IgD-negative memory B cell (primary cell): ENCODE measurements at regions not wholly inside any gene's neighbourhood (a gene's known extent, or its start where the extent isn't known, plus 50 kb on each side); places are given as distances from the start of the nearest gene placed in this dataset.
A peak's percentile ranks its signal among the peaks of the same experiment; 100 is the strongest.

Source experiments
- H3K27ac Mint-ChIP-seq, 3 donors: one replicate each; pipeline ENCODE4 v1.8.0; 2020 to 2022; ENCODE audit warnings: mild to moderate bottlenecking in 3 of 3, mixed read lengths in 3 of 3, moderate library complexity in 1 of 3
- H3K27me3 Mint-ChIP-seq: one replicate; pipeline ENCODE4 v1.8.0; 2021; ENCODE audit warnings: mixed read lengths
- H3K36me3 Mint-ChIP-seq: one replicate; pipeline ENCODE4 v1.8.0; 2020; ENCODE audit warnings: mild to moderate bottlenecking, mixed read lengths
- H3K4me1 Mint-ChIP-seq, 3 donors: one replicate each; pipeline ENCODE4 v1.8.0; 2020 to 2022; ENCODE audit warnings: mixed read lengths in 3 of 3, mild to moderate bottlenecking in 1 of 3
- H3K4me3 Mint-ChIP-seq, 4 donors: one replicate each; pipeline ENCODE4 v1.8.0; 2020 to 2022; ENCODE audit warnings: mild to moderate bottlenecking in 4 of 4, mixed read lengths in 4 of 4, moderate library complexity in 3 of 4
- H3K9me3 Mint-ChIP-seq, 3 donors: one replicate each; pipeline ENCODE4 v1.8.0; 2020 to 2021; ENCODE audit warnings: mixed read lengths in 3 of 3, mild to moderate bottlenecking in 1 of 3

DNA sequence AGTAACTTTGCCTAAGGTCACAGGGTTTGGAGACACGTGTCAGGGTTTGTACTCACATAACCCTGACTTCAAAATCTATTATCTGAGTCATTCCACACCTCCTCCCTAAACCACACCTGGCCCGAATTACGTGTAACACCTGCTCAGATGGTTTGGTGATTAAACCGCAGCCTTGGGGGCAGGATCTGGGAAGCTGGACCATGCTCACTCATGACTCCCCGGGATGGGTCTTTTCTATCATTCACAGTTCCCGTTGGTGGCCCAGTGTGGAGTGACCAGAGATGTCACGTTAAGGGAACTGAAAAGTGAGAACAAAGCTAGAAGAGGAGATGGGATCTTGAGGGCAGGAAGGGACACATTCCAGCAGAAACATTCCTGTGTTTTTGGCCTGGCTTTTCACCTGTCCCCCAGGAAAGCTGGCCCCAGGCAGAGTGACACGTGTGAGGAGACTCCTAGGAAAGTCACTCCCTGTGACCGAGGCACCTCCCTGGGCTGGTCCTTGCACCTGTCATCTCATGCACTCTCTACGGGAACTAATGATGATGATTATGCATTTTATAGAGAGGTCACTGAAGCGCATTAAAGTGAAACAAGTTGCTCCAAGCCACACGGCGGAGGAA, 75.4 kb upstream of the POMGNT2 start:
- Mint-ChIP-seq H3K36me3 (no peaks in the 10 kb centered on the region), H3K9me3 (no peaks in the 10 kb centered on the region), H3K4me1 (peaks cover 29 to 41% (median 31%) of the 10 kb centered on the region in 3 donors), H3K27ac (peak overlapping the region in 2 of 3 donors; percentile 53 to 54), H3K27me3 (peaks cover 3% of the 10 kb centered on the region), H3K4me3 (peak overlapping the region in 3 of 4 donors; percentile 4 to 73 (median 52))

GRCh38 chr3:43180694-43181093, 74.8 kb upstream of the POMGNT2 start:
- Mint-ChIP-seq H3K9me3 (no peaks in the 10 kb centered on the region), H3K27me3 (peaks cover 3% of the 10 kb centered on the region), H3K4me1 (peaks cover 29 to 41% (median 32%) of the 10 kb centered on the region in 3 donors), H3K4me3 (peak overlapping the region in 2 of 4 donors; percentile 4 to 85), H3K27ac (peak overlapping the region in 2 of 3 donors; percentile 33 to 54), H3K36me3 (no peaks in the 10 kb centered on the region)

DNA sequence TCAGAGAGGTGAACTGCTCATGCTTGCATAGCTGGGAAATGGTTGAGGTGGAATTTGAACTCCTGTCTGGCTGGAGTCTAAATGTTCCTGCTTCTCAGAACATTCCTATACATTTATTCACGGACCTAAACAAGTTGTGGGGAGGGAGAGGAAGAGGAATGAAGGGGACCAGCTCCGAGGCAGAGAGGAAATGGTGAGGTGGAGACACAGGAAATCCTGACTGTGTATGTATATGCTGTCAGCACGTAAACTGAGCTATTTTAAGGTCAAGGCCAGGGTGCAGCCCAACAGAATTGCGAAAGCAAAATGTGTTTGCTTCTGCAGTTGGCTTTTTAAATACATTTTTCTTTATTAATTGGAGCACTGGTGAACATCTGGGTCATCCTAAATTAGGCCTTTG, 74.1 kb upstream of the POMGNT2 start:
- Mint-ChIP-seq H3K9me3 (no peaks in the 10 kb centered on the region), H3K36me3 (no peaks in the 10 kb centered on the region), H3K4me1 (peaks cover 29 to 41% (median 32%) of the 10 kb centered on the region in 3 donors), H3K27ac (peak overlapping the region in 2 of 3 donors; percentile 4 to 32), H3K4me3 (peak overlapping the region in 3 of 4 donors; percentile 57 to 85 (median 65)), H3K27me3 (peaks cover 3% of the 10 kb centered on the region)

- Mint-ChIP-seq H3K4me3 (peak overlapping the region in 2 of 4 donors; percentile 33 to 85), H3K27ac (no peak overlapping the region), H3K27me3 (peaks cover 3% of the 10 kb centered on the region), H3K4me1 (peaks cover 29 to 41% (median 32%) of the 10 kb centered on the region in 3 donors), H3K9me3 (peaks cover 1 to 10% (median 7%) of the 10 kb centered on the region in 3 donors), H3K36me3 (no peaks in the 10 kb centered on the region)
Measured at GRCh38 chr3:43178891-43179366, 73.0 kb upstream of the POMGNT2 start.

GRCh38 chr3:43177085-43177484, 71.2 kb upstream of the POMGNT2 start:
- Mint-ChIP-seq H3K27me3 (peaks cover 3% of the 10 kb centered on the region), H3K4me3 (no peak overlapping the region), H3K36me3 (peaks cover 3% of the 10 kb centered on the region), H3K27ac (no peak overlapping the region), H3K4me1 (peaks cover 28 to 36% (median 29%) of the 10 kb centered on the region in 3 donors), H3K9me3 (peaks cover 6 to 21% (median 12%) of the 10 kb centered on the region in 3 donors)

GRCh38 chr3:43176666-43177065, 70.8 kb upstream of the POMGNT2 start:
- Mint-ChIP-seq H3K9me3 (peaks cover 6 to 21% (median 12%) of the 10 kb centered on the region in 3 donors), H3K36me3 (peaks cover 3% of the 10 kb centered on the region), H3K4me3 (no peak overlapping the region), H3K27ac (peak overlapping the region in 1 of 3 donors; percentile 80), H3K4me1 (peaks cover 28 to 35% (median 29%) of the 10 kb centered on the region in 3 donors), H3K27me3 (peaks cover 3% of the 10 kb centered on the region)

DNA sequence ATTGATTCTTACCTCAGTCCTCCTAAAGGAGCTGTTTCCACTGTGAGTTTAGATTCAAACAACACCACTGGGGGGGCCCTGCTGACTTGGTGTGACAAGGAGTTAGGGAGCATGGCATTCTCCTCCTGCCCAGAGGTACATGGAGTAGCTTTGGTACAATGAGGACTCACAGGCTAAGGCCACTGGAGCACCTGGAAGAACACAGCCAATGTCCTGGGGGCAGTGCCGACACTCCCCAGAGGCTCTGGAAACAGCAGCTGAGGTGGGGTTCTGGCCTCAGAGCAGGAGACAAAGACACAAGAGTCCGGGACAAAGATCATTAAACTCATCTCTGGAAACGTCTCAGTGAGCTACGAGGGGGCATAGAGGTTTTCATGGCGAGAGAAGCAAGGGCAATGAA, 69.7 kb upstream of the POMGNT2 start:
- Mint-ChIP-seq H3K36me3 (peaks cover 3% of the 10 kb centered on the region), H3K9me3 (peaks cover 6 to 21% (median 14%) of the 10 kb centered on the region in 3 donors), H3K27ac (no peak overlapping the region), H3K27me3 (no peaks in the 10 kb centered on the region), H3K4me1 (peaks cover 18 to 24% (median 20%) of the 10 kb centered on the region in 3 donors), H3K4me3 (no peak overlapping the region)

DNA sequence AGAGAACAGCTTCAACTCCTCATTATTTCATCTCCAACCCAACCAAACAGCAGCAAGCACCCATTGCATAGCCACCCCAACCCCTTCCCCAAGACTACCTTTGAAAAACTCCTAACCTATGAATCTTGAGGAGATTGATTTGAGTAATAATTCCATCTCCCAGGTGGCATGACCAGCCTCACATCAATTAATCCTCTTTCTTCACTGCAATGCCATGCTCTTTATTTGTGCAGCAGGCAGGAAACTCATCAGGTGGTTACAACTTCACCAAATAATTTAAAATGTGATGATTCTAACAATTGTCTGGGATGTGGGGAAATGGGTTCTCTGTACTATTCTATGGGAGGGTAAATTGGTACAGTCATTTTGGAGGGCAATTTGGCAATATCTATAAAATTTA, 68.1 kb upstream of the POMGNT2 start:
- Mint-ChIP-seq H3K9me3 (peaks cover 6 to 21% (median 14%) of the 10 kb centered on the region in 3 donors), H3K36me3 (peaks cover 3% of the 10 kb centered on the region), H3K4me1 (peaks cover 8 to 9% (median 9%) of the 10 kb centered on the region in 3 donors), H3K27me3 (no peaks in the 10 kb centered on the region), H3K27ac (no peak overlapping the region), H3K4me3 (no peak overlapping the region)

DNA sequence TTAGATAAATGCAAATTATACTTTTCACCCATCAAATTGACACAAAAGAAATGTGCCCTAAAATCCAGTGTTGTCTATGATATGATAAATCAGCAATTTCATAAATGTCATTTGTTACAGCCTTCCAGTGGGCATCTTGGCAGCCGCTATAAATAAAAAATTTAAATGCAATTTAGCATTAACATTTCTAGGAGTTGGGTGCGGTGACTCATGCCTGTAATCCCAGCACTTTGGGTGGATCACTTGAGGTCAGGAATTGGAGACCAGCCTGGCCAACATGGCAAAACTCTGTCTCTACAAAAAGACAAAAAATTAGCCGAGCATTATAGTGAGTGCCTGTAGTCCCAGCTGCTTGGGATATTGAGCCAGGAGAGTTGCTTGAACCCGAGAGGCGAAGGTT, 65.9 kb upstream of the POMGNT2 start:
- H3K4me1 Mint-ChIP-seq = peaks cover 2 to 4% (median 2%) of the 10 kb centered on the region in 3 donors
- peaks cover 3% of the 10 kb centered on the region for H3K36me3 Mint-ChIP-seq
- no peak overlapping the region for H3K27ac Mint-ChIP-seq
- no peak overlapping the region for H3K4me3 Mint-ChIP-seq
- H3K27me3 Mint-ChIP-seq = no peaks in the 10 kb centered on the region
- peaks cover 6 to 24% (median 15%) of the 10 kb centered on the region in 3 donors for H3K9me3 Mint-ChIP-seq

DNA sequence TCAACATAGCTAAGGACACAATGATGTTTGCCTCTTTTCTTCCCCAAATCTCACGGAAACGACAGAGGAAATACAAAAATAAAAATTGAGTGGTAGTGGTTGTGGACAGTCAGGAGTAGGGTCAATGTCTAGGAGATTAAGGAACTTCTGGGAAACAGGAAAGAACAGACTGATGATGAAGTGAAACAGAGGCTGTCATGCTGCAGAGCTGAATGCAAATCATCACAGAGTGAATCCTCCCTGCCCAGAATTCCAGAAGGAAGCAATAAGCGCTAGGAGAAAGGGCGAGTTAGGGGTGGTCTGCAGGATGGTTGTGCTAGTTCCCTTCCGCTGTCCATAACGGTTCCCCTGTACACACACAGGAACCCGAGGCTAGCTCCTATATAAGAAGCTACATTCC, 64.7 kb upstream of the POMGNT2 start:
- Mint-ChIP-seq H3K27ac (no peak overlapping the region), H3K9me3 (peaks cover 9 to 36% (median 25%) of the 10 kb centered on the region in 3 donors), H3K4me1 (no peaks in the 10 kb centered on the region), H3K4me3 (no peak overlapping the region), H3K36me3 (peaks cover 3% of the 10 kb centered on the region), H3K27me3 (peaks cover 3% of the 10 kb centered on the region)

DNA sequence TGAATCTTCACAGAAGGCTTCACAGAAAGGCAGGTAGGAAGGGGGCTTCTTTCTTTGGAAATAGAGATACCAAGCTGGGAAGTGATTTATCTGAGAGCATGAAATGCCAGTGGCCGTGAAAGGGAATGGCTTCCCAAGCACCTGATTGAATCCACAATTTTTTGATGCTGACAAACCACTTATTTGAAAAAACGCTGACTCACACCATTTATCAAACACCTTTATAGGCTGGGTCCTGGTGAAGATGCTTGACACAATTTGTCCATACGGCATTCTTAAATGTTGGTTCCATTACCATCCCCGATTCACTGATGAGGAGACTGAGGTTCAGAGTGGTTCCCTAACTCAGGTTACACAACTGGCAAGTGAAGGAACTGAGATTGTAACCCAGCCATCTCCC, 64.1 kb upstream of the POMGNT2 start:
- Mint-ChIP-seq H3K4me3 (no peak overlapping the region), H3K36me3 (peaks cover 3% of the 10 kb centered on the region), H3K27me3 (peaks cover 3% of the 10 kb centered on the region), H3K9me3 (peaks cover 9 to 38% (median 26%) of the 10 kb centered on the region in 3 donors), H3K4me1 (no peaks in the 10 kb centered on the region), H3K27ac (no peak overlapping the region)

DNA sequence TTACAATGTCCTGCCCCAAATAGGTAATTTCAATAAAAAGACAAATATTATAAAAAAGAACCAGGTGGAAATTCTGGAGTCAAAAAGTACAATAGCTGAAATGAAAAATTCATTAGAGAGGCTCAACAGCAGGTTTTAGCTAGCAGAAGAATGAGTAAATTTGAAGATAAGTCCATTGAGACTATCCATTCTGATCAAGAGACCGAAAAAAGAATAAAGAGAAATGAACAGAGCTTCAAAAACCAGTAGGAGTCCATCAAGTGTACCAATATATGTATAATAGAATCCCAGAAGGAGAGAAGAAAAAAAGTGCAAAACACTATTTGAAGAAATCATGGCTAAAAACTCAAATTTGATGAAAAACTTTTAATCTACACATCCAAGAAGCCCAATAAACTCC, 60.5 kb upstream of the POMGNT2 start:
- Mint-ChIP-seq H3K27me3 (peaks cover 4% of the 10 kb centered on the region), H3K36me3 (no peaks in the 10 kb centered on the region), H3K4me1 (no peaks in the 10 kb centered on the region), H3K27ac (no peak overlapping the region), H3K9me3 (peaks cover 3 to 17% (median 14%) of the 10 kb centered on the region in 3 donors), H3K4me3 (no peak overlapping the region)

DNA sequence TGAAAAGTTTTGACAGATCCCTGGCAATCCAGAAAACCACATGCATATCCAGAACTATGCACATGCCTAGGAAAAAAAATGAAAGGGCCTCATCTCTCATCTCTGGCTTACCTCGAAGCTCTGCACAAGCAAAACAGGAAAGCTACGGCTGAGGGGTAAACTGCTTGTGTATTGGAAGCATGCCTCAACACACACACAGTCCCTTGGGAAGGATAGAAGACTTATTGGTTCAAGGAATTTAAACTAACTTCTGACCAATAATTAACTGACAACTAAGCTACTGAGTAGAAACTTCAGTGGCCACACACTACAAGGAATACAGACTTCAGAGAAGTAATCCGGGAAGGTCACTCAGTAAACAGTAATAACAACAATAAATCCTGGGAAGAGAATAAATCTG, 59.9 kb upstream of the POMGNT2 start:
- no peak overlapping the region for H3K27ac Mint-ChIP-seq
- H3K36me3 Mint-ChIP-seq = no peaks in the 10 kb centered on the region
- H3K9me3 Mint-ChIP-seq = peaks cover 3 to 17% (median 12%) of the 10 kb centered on the region in 3 donors
- no peak overlapping the region for H3K4me3 Mint-ChIP-seq
- peaks cover 4% of the 10 kb centered on the region for H3K27me3 Mint-ChIP-seq
- no peaks in the 10 kb centered on the region for H3K4me1 Mint-ChIP-seq

DNA sequence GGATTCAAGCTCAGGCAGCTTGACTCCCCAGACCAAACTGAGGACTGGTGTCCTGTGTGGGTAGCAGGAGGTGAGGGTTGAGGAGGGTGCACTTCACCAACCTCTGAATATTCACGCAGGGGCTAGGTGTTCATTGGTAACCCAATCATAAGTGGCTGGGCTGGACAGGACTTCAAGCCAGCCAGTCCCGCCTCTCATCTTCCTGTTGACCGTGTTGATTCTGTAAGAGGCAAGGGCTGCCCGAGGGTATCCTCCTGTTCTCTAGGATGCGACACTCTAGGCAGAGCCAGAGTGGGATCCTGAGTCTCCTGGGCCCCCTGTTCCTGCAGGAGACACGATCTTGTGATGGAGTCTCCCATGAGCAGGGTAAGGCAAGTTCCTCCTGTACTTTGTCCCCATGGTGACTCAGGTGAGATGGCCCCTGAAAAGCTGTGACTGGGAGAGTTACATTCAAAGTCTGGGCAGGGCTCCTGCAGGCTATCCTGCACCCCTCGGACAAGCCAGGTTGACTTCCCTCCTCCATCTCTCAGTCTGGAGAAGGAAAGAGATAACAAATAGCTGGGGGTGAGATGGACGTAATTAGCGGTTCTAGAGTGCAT, 58.1 kb upstream of the POMGNT2 start:
- H3K27ac Mint-ChIP-seq = no peak overlapping the region
- no peaks in the 10 kb centered on the region for H3K36me3 Mint-ChIP-seq
- H3K4me3 Mint-ChIP-seq = no peak overlapping the region
- H3K27me3 Mint-ChIP-seq = peaks cover 4% of the 10 kb centered on the region
- no peaks in the 10 kb centered on the region for H3K4me1 Mint-ChIP-seq
- H3K9me3 Mint-ChIP-seq = peaks cover 3 to 17% (median 12%) of the 10 kb centered on the region in 3 donors

DNA sequence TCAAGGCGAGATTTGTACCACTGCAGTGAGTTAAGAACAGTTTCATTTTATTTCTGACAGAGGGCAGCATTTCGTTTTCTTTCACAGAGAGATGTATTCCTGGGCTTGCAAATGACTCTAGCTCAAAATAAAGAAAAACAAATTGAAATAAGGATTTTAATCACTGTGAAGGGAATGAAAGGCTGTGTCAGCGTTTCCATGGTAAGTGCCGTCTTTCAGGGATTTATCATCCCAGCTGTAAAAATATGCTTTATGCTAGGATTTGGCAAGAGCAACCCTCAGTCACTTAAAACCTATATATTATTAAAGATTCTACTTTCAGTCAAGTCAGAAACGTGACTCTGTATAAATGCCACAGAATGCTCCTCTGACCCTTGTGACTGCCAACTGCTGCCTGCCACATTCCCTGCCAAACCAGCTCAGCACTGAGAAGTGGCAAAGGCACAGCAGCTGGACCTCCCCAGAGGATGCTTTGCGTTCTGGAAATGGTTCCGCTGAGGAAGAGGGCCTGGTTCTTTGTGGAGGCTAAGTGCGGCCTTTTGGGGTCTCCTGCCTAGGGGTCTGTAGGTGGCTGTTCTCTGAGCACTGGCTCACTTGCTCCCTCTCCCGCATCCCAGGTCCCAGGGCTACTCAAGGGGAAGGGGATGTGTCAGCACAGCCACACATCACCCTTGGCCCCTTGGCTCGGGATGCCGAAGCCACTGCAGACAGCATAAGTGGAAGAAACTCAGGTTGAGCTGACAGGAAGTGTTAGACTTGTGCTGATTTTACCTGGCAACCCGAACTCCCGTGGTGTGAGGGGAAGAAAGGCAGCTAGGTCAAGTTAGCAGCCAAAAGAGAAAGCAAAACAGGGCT, 56.6 kb upstream of the POMGNT2 start:
- Mint-ChIP-seq H3K9me3 (peaks cover 3 to 17% (median 12%) of the 10 kb centered on the region in 3 donors), H3K4me1 (no peaks in the 10 kb centered on the region), H3K27ac (peak overlapping the region in 2 of 3 donors; percentile 69 to 71), H3K27me3 (peaks cover 4% of the 10 kb centered on the region), H3K4me3 (peak overlapping the region in 1 of 4 donors; percentile 84), H3K36me3 (no peaks in the 10 kb centered on the region)
